CD4-positive, alpha-beta T cell (primary cell): ENCODE measurements at regions not wholly inside any gene's neighbourhood (a gene's known extent, or its start where the extent isn't known, plus 50 kb on each side); places are given as distances from the start of the nearest gene placed in this dataset.

Source experiments
- ATAC-seq: fragments of 200-7000 bp; cut with Tn5 transposase; one replicate; pipeline ENCODE4 v1.10.0; 2022; ENCODE audit warnings: mild to moderate bottlenecking; ENCODE audit not compliant: poor library complexity
- CTCF ChIA-PET: fragments of 350-600 bp; sonication (Branson Sonifier 250); formaldehyde crosslinking; loops from one replicate; lab custom pipeline; 2021; ENCODE audit warnings: antibody characterized with exemption, inconsistent platforms; lab: Charles Lee
- POLR2A ChIA-PET: fragments of 350-600 bp; sonication (Branson Sonifier 250); formaldehyde crosslinking; loops from one replicate; lab custom pipeline; 2021; ENCODE audit warnings: antibody characterized with exemption, inconsistent platforms; lab: Charles Lee
- DNase-seq, 14 experiments: peaks; one replicate each; pipeline ENCODE4 v3.0.0-alpha.2; 2013 to 2020; ENCODE audit warnings: mixed read lengths in 2 of 14
- H3K27ac ChIP-seq, 2 donors: one replicate each; pipeline versions ENCODE4 v1.5.1 to v1.7.0; 2013; ENCODE audit warnings: low read length in 2 of 2, low read depth in 1 of 2, mild to moderate bottlenecking in 1 of 2
- H3K27me3 ChIP-seq, 2 experiments: 1 replicate in 1 of 2; 2 replicates in 1 of 2; pipeline versions ENCODE4 v1.6.1 to v1.7.0; 2013; ENCODE audit warnings: low read length in 2 of 2, control low read depth in 1 of 2, mild to moderate bottlenecking in 1 of 2, moderate library complexity in 1 of 2; ENCODE audit not compliant: insufficient read depth in 2 of 2, control insufficient read depth in 1 of 2
- H3K36me3 ChIP-seq: one replicate; pipeline ENCODE4 v1.6.1; 2013; ENCODE audit warnings: low read length, control low read depth; ENCODE audit not compliant: insufficient read depth
- H3K4me1 ChIP-seq: one replicate; pipeline ENCODE4 v1.6.1; 2013; ENCODE audit warnings: low read length, control low read depth; ENCODE audit not compliant: insufficient read depth
- H3K4me3 ChIP-seq: one replicate; pipeline ENCODE4 v1.5.1; 2013; ENCODE audit warnings: mild to moderate bottlenecking, low read length, moderate library complexity
- H3K9me3 ChIP-seq, 2 experiments: 1 replicate in 1 of 2; 2 replicates in 1 of 2; pipeline versions ENCODE4 v1.6.1 to v1.7.0; 2013; ENCODE audit warnings: low read length in 2 of 2, mild to moderate bottlenecking in 2 of 2, control low read depth in 1 of 2, moderate library complexity in 1 of 2; ENCODE audit not compliant: control insufficient read depth in 1 of 2, insufficient read depth in 1 of 2
- H3K27ac Mint-ChIP-seq: one replicate; pipeline ENCODE4 v1.8.0; 2020; ENCODE audit warnings: mixed read lengths
- H3K27me3 Mint-ChIP-seq: one replicate; pipeline ENCODE4 v1.8.0; 2021; ENCODE audit warnings: mixed read lengths
- H3K36me3 Mint-ChIP-seq: one replicate; pipeline ENCODE4 v1.8.0; 2021; ENCODE audit warnings: low read depth, mixed read lengths
- H3K4me1 Mint-ChIP-seq: one replicate; pipeline ENCODE4 v1.8.0; 2021; ENCODE audit warnings: low read depth, mixed read lengths
- H3K4me3 Mint-ChIP-seq: one replicate; pipeline ENCODE4 v1.8.0; 2020; ENCODE audit warnings: mild to moderate bottlenecking, mixed read lengths
- H3K9me3 Mint-ChIP-seq: one replicate; pipeline ENCODE4 v1.8.0; 2020; ENCODE audit warnings: mixed read lengths
- CTCF ChIP-seq: fragments of 200-600 bp; IDR thresholded peaks from one replicate; pipeline ENCODE4 v1.8.0; 2022; ENCODE audit warnings: antibody characterized with exemption, mild to moderate bottlenecking
- intact Hi-C, 2 experiments: fragments of 100-400 bp; cut with DNase I in 1 of 2; cut with micrococcal nuclease in 1 of 2; formaldehyde crosslinking; loops; one replicate each; pipeline versions ENCODE4 v1.15.1 to v1.9.0; 2023 to 2025; cut with DNase I, micrococcal nuclease

- TF ChIP-seq CTCF: no peak
- Histone ChIP-seq H3K36me3 (no peaks in the 10 kb centered on the region), H3K4me1 (no peaks in the 10 kb centered on the region), H3K27me3 (no peaks in the 10 kb centered on the region), H3K9me3 (peaks cover 0 to 6% of the 10 kb centered on the region in 2 experiments), H3K4me3 (no peak overlapping the region), H3K27ac (no peak overlapping the region)
- intact Hi-C loops: loop anchor here in 1 of 2 experiments (10.0 kb wide), 1 partner anchor 836 kb away; the partner anchor contains the start of gene FOXC1
- Mint-ChIP-seq H3K36me3 (no peaks in the 10 kb centered on the region), H3K27ac (no peak overlapping the region), H3K4me1 (no peaks in the 10 kb centered on the region), H3K27me3 (no peaks in the 10 kb centered on the region), H3K9me3 (no peaks in the 10 kb centered on the region), H3K4me3 (no peak overlapping the region)
- CTCF ChIA-PET: no interaction called here
- no peak for ATAC-seq
- POLR2A ChIA-PET: no interaction called here
- DNase-seq: no peak
Observed at GRCh38 chr6:2440516-2440915, 195.1 kb upstream of the GMDS start.

- POLR2A ChIA-PET: no interaction called here
- DNase-seq: no peak
- intact Hi-C loops: loop anchor here in 1 of 2 experiments (10.0 kb wide), 1 partner anchor 835 kb away; the partner anchor contains the start of gene FOXC1
- H3K9me3 Mint-ChIP-seq: no peaks in the 10 kb centered on the region
- Histone ChIP-seq H3K27me3 (no peaks in the 10 kb centered on the region), H3K4me1 (no peaks in the 10 kb centered on the region), H3K4me3 (no peak overlapping the region), H3K27ac (no peak overlapping the region), H3K9me3 (peaks cover 0 to 6% of the 10 kb centered on the region in 2 experiments), H3K36me3 (no peaks in the 10 kb centered on the region)
- H3K4me3 Mint-ChIP-seq: no peak overlapping the region
- H3K4me1 Mint-ChIP-seq: no peaks in the 10 kb centered on the region
- no peaks in the 10 kb centered on the region for H3K36me3 Mint-ChIP-seq
- no peak for TF ChIP-seq CTCF
- no peak overlapping the region for H3K27ac Mint-ChIP-seq
- H3K27me3 Mint-ChIP-seq: no peaks in the 10 kb centered on the region
- ATAC-seq: no peak
- CTCF ChIA-PET: no interaction called here
Observed at GRCh38 chr6:2439632-2440031, 194.2 kb upstream of the GMDS start.

- CTCF ChIA-PET: no interaction called here
- H3K4me3 Mint-ChIP-seq: no peak overlapping the region
Observed at GRCh38 chr6:2439082-2439481, 193.7 kb upstream of the GMDS start.

More at GRCh38 chr6:2439082-2439481, 193.7 kb upstream of the GMDS start:
- POLR2A ChIA-PET: no interaction called here
- peaks cover 0 to 6% of the 10 kb centered on the region in 2 experiments for H3K9me3 ChIP-seq
- intact Hi-C loops: no loop called here
- H3K4me1 Mint-ChIP-seq: no peaks in the 10 kb centered on the region
- H3K36me3 Mint-ChIP-seq: no peaks in the 10 kb centered on the region
- no peaks in the 10 kb centered on the region for H3K9me3 Mint-ChIP-seq
- H3K27me3 ChIP-seq: no peaks in the 10 kb centered on the region
- no peaks in the 10 kb centered on the region for H3K27me3 Mint-ChIP-seq
- TF ChIP-seq CTCF: no peak
- DNase-seq: no peak
- no peak overlapping the region for H3K27ac ChIP-seq
- H3K4me1 ChIP-seq: no peaks in the 10 kb centered on the region
- ATAC-seq: no peak
- H3K4me3 ChIP-seq: no peak overlapping the region
- no peak overlapping the region for H3K27ac Mint-ChIP-seq
- no peaks in the 10 kb centered on the region for H3K36me3 ChIP-seq
